ENCODE measurements at regions not wholly inside any gene's neighbourhood (a gene's known extent, or its start where the extent isn't known, plus 50 kb on each side); places are given as distances from the start of the nearest gene placed in this dataset.
A peak's percentile ranks its signal among the peaks of the same experiment; 100 is the strongest.

DNA sequence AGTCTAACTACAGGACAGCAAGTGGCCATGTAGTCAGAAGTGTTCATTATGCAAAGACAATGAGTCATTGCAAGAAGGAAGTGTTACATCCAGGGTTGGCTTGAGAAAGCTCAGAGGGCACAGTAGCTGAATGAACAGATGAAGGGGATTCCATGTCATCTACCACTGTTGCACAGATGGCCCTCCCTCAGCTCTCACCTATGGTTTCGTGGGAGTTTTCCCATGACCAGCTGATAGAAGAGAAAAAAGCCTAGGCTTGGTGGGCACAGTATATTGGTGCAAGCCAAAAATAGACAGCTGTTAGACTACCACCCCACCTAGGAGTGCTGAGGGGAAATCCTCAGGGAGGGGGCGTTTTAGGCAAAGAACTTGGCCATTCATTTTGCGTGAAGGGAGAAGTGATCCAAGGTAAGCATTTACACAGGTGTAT lies 217.0 kb downstream of the DMRT2 start:
- DNase-seq (ENCODE audit: low spot score) = no peak

DNA sequence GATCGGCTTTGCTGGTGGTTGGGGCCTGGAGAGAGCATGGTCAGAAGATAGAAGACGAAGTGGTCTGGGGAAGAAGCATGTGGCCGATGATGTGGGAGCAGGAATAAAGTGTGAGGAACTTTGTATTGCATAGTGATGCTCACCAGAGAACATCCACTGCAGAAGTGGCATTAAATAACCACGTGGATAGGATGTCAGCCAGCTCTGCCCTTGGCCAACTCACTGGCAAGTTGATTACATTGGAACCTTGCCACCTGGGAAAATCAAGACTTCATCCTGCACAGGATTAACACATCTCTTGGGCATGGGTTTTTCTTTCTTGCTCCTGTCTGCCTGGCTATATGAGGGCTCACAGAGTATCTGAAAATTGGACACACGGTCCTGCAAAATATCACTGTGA lies 217.4 kb downstream of the DMRT2 start:
- DNase-seq (ENCODE audit: low spot score) = no peak

DNA sequence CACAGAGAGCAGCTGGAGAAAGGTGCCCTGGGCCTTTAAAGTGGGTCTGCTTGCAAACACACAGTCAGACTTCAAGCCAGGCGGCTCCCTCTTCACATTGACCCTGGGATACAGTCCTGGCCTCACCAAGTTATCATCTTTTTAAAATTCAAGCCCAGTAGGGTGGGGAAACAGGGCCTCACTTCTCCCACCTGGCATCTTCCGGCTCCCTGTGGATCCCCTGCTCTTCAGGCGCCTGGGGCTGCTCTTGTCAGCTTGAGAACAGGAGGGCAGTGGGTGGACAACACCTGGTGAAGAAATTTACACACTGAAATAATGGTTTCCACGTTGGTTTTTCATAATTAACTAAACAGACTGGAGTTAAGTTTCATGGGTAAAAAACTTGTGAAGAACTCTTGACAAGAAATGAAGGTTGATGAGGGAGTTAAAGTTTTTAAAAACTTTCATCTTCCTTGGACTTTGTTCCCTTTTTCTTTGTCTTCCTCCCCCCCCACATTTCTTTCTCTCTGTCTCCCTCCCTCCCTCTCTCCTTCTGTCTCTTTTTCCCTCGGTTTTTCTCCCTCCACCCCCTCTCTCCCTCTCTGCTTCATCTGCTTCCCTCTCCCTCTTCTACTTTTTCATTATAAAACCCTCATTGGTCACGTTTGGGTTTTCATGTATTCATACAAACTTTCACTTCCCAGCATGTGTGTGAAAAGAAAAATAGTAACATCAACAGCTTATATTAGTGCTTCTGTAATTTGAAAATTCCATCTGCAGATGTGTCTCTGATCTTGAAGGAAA lies 219.6 kb downstream of the DMRT2 start:
- no peak for DNase-seq (ENCODE audit: low spot score)

DNA sequence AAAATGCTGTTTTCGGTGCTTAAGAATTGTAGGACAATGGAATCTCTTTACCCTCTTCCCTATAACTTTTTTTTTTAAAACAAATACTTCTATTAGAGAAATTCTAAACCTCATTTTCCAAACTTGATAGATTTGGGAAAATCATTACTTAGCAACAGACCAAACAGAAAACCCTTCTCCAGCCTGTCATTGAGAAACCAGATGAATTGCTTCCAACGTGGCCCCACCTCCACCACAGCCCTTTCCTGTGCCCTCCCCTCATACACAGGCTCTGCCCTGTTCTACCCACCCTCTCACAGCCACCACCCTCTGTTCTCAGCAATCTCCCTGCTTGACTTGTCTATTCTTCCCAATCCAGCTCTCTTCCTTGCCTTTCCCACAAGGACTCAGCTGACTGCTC lies 221.2 kb downstream of the DMRT2 start:
- no peak for DNase-seq (ENCODE audit: low spot score)

DNA sequence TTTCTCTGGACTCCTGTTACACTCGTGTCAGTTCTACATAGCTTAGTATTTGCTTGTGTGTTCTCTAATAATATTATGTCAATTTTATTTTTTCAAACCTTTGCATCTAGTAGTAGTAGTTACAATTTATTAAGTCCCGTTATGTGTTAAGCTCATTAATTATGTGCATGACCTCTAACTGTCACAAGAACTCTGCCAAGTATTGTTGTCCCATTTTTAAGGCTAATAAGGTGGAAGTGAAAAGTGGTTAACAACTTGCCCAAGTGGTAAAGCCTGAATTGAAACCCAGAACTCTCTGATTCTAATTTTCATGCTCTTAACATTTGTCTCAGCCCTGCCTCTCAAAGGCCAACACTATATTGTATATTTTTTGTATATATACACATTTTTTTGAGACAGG lies 221.6 kb downstream of the DMRT2 start:
- DNase-seq (ENCODE audit: low spot score) = no peak

DNA sequence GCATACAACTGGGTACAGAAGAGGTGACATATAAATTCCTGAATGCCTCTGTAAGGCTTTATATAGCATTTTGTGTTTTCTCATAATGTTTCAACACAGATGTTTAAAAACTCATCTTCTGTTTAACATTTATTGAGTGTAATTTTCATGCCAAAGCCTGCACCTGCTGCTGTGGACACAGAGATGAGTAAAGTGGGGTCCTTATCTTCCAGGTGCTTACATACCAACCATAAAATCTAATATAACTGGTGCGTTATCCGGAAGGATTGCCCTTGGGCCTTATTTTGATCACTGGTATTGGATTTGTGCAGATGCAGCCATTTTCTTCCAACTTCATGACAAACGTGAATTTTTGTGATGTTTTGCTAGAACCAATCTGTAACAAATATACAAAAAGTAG lies 222.3 kb downstream of the DMRT2 start:
- no peak for DNase-seq (ENCODE audit: low spot score)

DNA sequence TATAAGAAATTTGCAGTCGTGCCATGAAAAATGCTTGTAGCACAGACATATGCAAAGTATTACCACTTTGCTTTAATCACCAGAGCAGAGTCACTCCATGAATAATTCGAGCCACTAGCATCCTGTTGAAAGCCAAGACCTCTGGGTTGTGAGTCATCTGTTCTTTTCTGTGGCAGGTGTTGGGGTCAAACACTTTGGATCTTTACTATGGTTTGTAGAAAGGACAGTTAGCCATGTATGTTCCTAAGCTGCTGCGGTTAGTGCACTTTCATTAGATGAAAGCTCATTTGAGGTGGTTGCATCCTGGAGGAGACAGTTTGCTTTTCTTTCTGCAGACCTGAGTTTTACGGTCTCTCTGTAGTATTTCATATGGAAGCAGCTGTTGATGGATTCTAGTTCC lies 223.7 kb downstream of the DMRT2 start:
- peak; percentile 5 for DNase-seq (ENCODE audit: low spot score)

DNA sequence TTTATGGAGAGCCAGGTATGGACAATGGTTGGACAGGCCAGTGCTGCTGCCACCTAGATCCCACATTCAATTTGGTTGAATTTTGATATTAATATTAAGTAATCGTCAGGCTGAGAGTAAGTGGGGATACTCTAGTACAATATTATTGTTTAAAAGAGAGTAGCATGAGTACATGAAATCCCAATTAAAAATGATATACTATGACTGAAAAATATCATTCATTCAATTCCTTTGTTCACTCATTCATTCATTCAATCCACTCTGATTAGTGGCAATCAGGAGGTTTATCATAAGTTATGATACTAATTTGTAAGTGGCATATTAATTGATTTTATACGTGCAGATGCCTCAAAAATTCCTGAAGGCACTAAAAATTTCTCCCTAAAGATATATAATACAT lies 224.2 kb downstream of the DMRT2 start:
- DNase-seq (ENCODE audit: low spot score) = no peak

DNA sequence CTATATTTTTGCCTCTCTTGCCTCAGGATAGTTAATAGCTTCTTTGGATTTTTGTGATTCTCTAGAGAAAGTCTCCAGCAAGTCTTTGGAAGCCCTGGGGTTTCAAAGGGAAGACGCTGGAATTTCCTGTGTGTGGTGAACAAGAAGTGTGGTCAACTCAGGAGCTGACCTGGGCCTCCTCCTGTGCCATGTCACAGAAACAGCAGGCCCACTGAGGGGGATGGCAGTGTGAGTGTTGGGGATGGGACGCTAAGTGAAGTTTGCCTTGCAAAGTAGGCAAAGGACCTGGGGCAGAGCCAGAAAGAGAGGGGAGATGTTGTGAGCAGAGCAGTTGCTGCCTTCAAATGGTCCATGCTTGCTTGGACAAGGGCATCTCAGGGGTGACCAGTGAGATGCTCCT lies 226.3 kb downstream of the DMRT2 start:
- DNase-seq (ENCODE audit: low spot score) = no peak

DNA sequence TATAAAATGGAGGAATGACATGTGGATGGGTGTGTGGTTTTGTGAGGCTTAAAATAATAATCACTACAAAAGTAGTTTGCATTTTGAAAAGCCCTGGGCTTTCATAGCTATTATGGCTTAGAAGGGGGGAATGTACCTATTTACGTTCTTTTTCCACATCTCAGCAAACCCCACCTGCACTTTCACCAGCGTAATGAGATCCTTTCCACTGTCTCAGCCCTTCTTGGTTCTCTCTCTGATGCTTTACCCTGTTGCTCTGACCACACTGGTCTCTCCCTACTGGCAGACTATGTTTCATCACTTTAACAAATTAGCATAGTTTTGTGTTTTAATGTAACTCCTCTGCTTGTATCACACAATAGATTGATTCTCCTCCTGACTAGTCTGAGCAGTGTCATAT lies 234.6 kb downstream of the DMRT2 start:
- no peak for DNase-seq (ENCODE audit: low spot score)

DNA sequence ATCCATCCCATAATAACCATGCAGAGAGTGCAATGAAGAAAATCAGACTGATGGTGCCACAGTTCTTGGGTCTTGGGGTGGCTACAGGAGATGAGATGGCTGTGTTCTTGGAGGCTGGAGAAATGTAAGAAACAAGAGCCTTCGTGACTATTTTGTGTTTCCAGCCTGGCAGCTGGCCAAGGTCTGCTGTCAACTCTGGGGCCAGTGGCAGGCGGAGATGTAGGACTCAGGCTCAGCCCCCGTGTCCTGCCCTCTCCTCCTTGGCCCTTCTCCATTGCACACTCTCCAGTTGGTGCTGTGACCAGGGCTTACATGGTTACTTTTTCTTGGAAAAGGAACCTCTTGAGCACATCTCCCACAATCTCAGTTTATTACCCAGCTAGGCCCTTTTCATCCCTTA lies 235.4 kb downstream of the DMRT2 start:
- no peak for DNase-seq (ENCODE audit: low spot score)

DNA sequence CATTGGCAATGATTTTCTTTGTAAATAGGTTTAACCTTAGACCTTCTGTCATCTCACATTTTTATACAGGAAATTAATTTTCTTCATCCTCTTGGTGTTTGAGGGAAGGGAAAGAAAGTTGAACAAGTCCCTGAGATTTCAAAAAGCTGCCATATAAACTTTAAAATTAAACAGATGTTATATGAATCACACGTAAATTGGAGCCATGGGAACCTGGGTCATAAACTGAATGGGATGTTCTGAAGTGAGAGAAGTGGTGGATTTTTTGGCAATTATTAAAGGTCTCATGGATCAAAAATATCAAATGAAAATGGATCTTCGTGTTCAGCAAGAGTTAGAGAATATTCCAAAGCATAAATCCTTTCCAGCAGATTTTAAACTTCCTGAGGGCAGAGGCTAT lies 242.2 kb downstream of the DMRT2 start:
- DNase-seq (ENCODE audit: low spot score) = no peak

DNA sequence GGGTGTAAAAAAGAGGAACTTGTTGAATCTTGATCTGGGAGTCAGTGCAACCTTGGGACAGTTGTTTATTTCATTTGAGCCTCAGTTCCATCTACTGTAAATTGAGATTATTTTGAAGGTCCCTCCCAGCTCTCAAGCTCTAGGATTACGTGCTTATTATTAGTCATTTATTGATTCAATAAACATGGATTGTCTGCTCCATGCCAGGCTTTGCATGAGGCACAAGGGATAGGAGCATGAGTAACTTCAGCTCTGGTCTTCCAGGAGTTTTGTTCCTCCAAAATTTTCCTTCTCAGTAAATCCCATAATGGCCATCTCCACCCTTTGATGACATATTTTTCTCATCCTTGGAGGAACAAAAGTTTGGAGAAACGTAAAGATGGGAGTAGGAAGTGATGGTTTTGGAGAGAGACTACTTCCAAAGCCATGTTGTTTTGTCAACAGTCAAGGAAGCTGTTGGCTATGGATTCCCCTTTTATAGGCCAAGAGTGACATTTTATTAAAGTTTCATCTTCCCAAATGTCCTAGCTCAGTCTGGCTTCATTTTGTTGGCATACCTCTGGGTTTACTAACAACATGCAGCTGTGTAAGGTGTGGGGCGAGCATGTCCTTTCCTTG lies 244.6 kb downstream of the DMRT2 start:
- DNase-seq (ENCODE audit: low spot score) = no peak

DNA sequence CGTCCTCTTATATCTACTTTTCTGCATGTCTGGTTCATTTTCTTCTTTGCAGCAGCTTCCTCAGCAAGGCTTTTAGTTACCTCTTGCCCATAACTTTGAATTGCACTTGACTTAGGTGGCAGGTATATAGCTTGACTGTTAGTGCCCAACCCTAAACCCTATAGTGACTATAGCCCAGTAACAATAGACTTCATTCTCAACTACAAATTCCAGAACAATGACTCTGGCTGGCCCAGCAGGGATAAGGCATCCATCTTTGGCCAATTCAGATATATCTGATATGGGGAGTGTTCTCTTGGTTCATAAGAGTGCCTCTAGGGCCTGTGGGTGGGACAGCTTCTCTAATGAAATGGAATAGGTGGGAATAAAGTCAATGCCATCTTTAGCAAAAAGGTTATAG lies 246.2 kb downstream of the DMRT2 start:
- DNase-seq (ENCODE audit: low spot score) = no peak

DNA sequence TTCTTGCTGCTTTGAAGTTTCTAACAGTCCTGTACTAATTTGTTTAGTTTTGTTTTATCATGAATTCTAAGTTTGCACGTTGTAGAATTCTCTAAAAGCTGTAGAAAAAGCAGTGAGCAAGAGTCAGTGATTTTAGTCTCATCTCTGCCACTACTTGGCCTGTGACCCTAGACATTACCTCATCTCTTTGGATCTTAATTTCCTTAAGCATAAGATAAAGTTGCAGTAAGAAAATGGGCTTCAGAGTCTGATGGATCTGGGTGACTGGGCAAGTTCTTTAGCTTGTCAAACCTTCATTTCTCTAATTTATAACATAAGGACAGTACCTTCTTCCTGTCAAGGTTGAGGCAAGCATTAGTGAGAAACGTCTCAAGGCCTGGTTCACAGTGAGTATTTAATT lies 247.9 kb downstream of the DMRT2 start:
- DNase-seq (ENCODE audit: low spot score) = no peak

DNA sequence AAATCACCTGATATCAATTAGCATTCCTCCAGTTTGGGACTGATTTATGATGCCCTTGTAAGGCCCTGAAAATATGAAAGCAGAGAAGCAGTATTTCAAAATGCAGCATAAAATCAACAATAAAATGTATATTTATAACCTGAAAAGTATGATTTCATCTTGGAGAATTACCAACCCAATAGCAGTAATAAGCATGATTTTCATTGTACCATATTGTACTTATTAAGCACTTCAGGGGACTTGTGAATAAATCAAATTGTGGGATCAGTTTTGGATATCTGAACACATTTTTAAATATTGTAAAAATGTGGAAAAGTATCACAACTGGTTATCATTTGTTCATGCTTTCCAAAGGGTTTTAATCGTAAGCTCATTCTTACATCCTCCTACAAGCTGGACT lies 250.8 kb downstream of the DMRT2 start:
- DNase-seq (ENCODE audit: low spot score) = no peak

DNA sequence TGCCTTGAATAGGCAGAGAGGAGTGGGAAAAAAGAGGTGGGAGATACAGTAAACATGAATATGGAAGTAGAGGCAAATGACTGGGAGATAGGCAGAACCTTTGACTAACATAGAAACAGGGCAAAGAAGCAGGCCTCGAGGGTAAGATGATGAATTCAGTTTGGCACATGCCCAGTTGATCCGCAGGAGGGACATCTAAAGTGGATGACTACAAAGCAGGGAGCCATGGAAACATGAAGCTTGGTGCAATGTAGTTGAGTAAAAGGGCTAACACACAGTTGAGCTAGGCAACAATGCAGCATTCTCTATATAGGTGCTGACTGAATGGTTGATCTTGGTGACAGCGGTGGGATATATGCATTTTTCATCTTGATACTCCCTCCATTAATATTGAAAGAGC lies 253.8 kb downstream of the DMRT2 start:
- DNase-seq (ENCODE audit: low spot score) = no peak

DNA sequence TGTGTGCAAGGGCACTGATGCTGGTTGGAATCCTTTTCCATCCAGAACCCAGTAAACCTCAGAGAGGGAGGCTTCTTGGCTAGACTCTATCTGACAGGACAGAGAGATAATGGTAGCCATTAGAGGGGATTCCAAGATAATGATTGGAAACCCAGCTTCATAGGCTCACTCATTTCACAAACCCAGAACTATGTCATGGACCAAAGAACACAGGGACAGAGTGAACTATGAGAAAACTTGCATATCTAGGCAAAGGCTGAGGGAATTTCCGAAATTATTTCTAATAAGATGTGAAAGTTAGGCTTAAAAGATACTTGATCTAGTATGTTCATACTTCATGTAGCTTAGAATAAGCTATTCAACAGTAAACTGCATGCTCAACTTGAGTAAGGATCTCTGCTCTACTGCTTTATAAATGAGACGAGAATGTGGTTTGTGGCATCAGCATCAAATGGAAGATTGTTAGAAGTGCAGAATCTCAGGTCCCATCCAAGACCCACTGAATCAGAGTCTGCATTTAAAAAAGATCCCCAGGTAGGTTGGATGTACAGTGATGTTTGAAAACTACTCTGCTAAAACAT lies 261.4 kb downstream of the DMRT2 start:
- no peak for DNase-seq (ENCODE audit: low spot score)

DNA sequence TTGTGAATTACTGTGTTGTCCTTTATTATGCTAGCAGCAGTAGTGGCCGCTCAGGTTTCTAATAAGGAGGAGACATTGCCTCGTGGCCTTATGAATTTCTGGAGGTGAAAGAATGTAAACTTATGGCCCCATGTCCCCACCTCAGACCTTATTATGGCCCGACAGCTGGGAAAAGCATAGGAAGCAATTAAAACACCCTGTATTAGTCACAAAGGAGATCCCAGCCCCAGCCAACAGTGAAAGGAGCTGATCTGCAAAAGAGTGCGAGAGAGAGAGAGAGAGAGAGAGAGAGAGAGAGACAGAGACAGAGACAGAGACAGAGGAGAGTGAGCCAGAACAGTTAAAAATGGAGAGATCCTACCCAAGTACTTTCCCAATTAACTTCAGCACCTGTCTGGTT lies 269.3 kb downstream of the DMRT2 start:
- DNase-seq (ENCODE audit: low spot score) = no peak

DNA sequence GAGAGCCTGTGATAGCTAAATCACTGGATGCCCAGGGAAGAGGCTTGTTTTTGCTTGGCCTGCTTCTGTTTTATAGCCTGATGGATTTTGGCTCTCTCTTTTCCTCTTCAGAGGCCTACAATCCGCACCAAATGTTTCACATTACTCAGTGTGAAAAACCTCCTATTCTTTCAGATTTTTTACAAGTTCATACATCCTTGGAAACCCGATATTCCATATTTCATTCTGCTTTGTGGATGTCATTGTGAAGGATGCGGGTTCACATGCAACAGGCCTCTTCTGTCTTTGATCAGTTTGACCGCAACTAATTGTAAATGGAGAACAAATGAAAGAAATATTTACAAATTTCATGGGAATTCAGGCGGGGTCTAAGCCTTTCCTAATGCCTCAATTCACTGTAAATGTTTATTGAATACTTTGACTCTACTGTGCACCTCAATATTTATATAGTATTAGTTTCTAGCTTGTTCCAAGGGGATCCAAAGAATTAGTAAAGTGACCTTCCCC lies 269.9 kb downstream of the DMRT2 start:
- DNase-seq (ENCODE audit: low spot score) = no peak

DNA sequence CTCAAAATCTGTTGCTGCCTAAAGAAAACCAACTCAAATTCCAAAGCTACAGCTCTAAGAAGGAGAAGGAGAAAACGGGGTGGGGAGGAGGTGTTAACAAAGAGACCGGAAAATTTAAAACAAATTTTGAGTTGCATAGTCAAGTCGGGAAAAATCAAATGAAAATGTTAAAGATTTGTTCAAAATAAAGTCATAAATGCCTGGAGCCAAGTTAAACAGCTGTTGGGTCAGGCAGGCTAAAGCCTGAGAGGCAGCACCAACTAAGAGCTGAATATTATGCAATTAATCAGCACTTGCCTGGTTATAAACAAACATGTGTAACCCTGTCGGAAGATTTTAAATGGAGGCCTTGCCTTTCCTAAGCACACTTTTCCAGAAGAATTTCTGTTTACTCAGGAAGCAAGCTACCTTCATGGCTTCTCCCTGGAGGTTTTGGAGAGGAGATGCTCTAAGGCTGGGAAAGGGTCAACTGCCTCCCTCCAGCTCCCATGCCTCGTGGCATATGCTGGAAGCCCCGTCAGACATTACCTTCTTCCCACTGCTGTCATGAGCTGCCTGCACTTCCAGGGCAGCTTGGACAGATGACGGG lies 270.5 kb downstream of the DMRT2 start:
- no peak for DNase-seq (ENCODE audit: low spot score)

DNA sequence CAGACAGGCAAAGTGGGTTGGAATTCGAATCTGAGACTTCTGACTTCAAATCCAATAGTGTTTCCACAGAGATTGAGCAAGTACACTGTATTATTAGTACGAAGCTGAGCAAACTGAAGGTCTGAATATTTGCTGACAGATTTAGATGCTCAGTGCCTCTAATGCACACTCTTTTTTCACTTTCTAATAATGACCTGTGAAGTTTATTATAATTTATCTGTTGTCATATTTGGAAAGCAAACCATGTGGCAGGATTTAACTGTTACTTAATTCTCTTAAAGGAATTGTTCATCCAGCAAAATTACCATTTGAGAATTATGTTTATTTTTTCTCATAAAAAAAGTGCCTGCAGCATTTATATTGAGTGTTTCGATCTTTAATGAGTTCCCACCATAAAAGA lies 277.3 kb downstream of the DMRT2 start:
- DNase-seq (ENCODE audit: low spot score) = no peak

DNA sequence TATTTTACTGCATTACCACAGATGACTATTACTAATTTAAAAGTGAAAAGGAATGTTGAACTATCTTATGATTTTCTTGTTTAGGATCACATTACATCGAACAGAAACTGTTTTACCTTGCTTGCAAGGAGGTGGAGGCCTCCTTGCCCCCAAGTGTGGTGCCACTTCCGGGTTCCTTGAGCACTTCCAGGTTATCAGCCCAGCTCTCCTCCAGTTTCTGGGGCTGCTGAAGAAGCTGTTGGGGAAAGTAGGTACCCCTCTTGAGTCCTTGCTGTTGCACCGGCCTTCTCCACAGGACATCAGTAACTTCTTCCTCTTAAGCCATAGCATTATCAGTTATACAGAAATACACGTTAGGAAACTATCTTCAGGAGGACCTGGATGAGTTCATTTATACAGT lies 278.2 kb downstream of the DMRT2 start:
- no peak for DNase-seq (ENCODE audit: low spot score)
